HepG2 (cell line): ENCODE measurements at regions not wholly inside any gene's neighbourhood (a gene's known extent, or its start where the extent isn't known, plus 50 kb on each side); places are given as distances from the start of the nearest gene placed in this dataset.

Experiments
- CTCF ChIP-seq: sonication (generic); formaldehyde crosslinking; IDR thresholded peaks from 2 replicates; pipeline ENCODE4 v1.5.0; 2020; ENCODE audit warnings: mild to moderate bottlenecking, missing genetic modification reagents, moderate library complexity
- EP300 ChIP-seq, 3 experiments: sonication (generic) in 1 of 3; formaldehyde crosslinking in 1 of 3; IDR thresholded peaks; 2 replicates each; pipeline versions ENCODE4 v1.5.1 to v1.6.1; 2011 to 2020; ENCODE audit warnings: low read depth in 2 of 3, low read length in 2 of 3, borderline replicate concordance in 1 of 3, improper control_type of control experiment in 1 of 3, mild to moderate bottlenecking in 1 of 3, missing genetic modification reagents in 1 of 3, moderate library complexity in 1 of 3
- HDAC2 ChIP-seq: sonication (generic); formaldehyde crosslinking; IDR thresholded peaks from 2 replicates; pipeline ENCODE4 v1.4.0; 2020; ENCODE audit warnings: missing genetic modification reagents
- HNF4A ChIP-seq: sonication (generic); formaldehyde crosslinking; IDR thresholded peaks from 2 replicates; pipeline ENCODE4 v1.4.0; 2020; ENCODE audit warnings: missing genetic modification reagents
- NFE2L2 ChIP-seq: fragments of 150-350 bp; IDR thresholded peaks from 2 replicates; pipeline ENCODE4 v1.6.1; 2014; ENCODE audit warnings: low read length
- PAF1 ChIP-seq: IDR thresholded peaks from 2 replicates; pipeline ENCODE4 v1.6.1; 2016; ENCODE audit warnings: missing genetic modification reagents, missing compliant biosample characterization
- PHF8 ChIP-seq: sonication (generic); formaldehyde crosslinking; IDR thresholded peaks from 2 replicates; pipeline ENCODE4 v1.5.0; 2020; ENCODE audit warnings: missing genetic modification reagents
- SMC3 ChIP-seq: IDR thresholded peaks from 2 replicates; pipeline ENCODE4 v1.6.1; 2011; ENCODE audit warnings: low read length, improper control_type of control experiment
- ZBTB7A ChIP-seq: sonication (generic); formaldehyde crosslinking; IDR thresholded peaks from 2 replicates; pipeline ENCODE4 v1.8.0; 2022; ENCODE audit warnings: mild to moderate bottlenecking, missing genetic modification reagents
- ZFP36 ChIP-seq: fragments of 150-350 bp; IDR thresholded peaks from 2 replicates; pipeline ENCODE4 v1.6.1; 2018; ENCODE audit warnings: borderline replicate concordance, low read length, low read depth; ENCODE audit not compliant: partially characterized antibody
- ZNF326 ChIP-seq: sonication (generic); formaldehyde crosslinking; IDR thresholded peaks from 2 replicates; pipeline ENCODE4 v1.4.0; 2020; ENCODE audit warnings: missing genetic modification reagents, borderline replicate concordance
- ZNF549 ChIP-seq: sonication (generic); formaldehyde crosslinking; IDR thresholded peaks from 2 replicates; pipeline ENCODE4 v1.5.0; 2020; ENCODE audit warnings: missing genetic modification reagents
- ZSCAN22 ChIP-seq: sonication (generic); formaldehyde crosslinking; IDR thresholded peaks from 2 replicates; pipeline ENCODE4 v1.4.0; 2020; ENCODE audit warnings: mild to moderate bottlenecking, missing genetic modification reagents
- TF ChIP-seq, protein P1 (sequence below): sonication (generic); formaldehyde crosslinking; IDR thresholded peaks from 2 replicates; pipeline ENCODE4 v1.8.1; 2023; ENCODE audit warnings: mild to moderate bottlenecking, inconsistent platforms, moderate library complexity, missing genetic modification reagents, borderline replicate concordance

- TF ChIP-seq ZNF326 (CRISPR knock-in tag) = no peak
- TF ChIP-seq ZSCAN22 = no peak
- TF ChIP-seq HDAC2 = no peak
- no peak for TF ChIP-seq PAF1 (CRISPR knock-in tag)
- TF ChIP-seq ZFP36 = no peak
- no peak for TF ChIP-seq ZBTB7A
- no peak for TF ChIP-seq ZNF549 (CRISPR knock-in tag)
- TF ChIP-seq HNF4A = no peak
- TF ChIP-seq SMC3 = no peak
- TF ChIP-seq PHF8 (CRISPR knock-in tag) = no peak
- TF ChIP-seq, protein P1, sequence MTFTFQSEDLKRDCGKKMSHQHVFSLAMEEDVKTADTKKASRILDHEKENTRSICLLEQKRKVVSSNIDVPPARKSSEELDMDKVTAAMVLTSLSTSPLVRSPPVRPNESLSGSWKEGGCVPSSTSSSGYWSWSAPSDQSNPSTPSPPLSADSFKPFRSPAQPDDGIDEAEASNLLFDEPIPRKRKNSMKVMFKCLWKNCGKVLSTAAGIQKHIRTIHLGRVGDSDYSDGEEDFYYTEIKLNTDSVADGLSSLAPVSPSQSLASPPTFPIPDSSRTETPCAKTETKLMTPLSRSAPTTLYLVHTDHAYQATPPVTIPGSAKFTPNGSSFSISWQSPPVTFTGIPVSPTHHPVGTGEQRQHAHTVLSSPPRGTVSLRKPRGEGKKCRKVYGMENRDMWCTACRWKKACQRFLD = no peak
- TF ChIP-seq EP300 (IDR thresholded peaks at IDR 0.05; ENCODE audit: low read depth in 2 of 2, low read length in 2 of 2) = no peak
- no peak for TF ChIP-seq EP300 (CRISPR knock-in tag; IDR thresholded peaks at IDR 0.05; ENCODE audit: borderline replicate concordance)
- no peak for TF ChIP-seq CTCF
- TF ChIP-seq NFE2L2 = no peak
These were observed 56.6 kb upstream of the BLCAP start for GRCh38 chr20:37584238-37584807.
